Neural progenitor cell (in vitro differentiated cells): ENCODE measurements at regions not wholly inside any gene's neighbourhood (a gene's known extent, or its start where the extent isn't known, plus 50 kb on each side); places are given as distances from the start of the nearest gene placed in this dataset.

ENCODE experiments used
- EZH2 ChIP-seq: fragments of 200-600 bp; sonication (generic); IDR thresholded peaks from 2 replicates; pipeline ENCODE4 v1.6.1; 2017; ENCODE audit warnings: antibody characterized with exemption, mild to moderate bottlenecking, moderate library complexity
- TF ChIP-seq, protein P1 (sequence below): fragments of 200-600 bp; sonication (generic); IDR thresholded peaks from 2 replicates; pipeline ENCODE4 v1.5.1; 2017; ENCODE audit warnings: antibody characterized with exemption, mild to moderate bottlenecking

DNA sequence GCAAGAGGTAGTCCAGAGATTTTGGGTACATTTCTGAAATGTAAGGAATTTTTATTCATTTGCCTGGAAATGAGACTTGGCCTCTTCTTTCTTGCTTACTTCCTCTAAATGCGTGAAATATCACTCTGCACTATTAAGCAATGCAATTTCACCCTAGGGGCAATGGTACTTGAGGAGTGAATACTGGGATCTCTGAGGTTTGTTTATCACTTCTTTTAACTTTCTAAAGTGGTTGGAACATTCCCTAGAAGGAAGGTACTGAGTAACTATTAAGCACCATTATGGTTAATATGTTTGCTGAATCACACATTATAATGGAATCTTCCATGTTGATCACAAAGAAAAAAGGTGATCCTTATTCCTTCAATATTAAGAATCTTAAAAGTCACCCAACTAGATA, 120.9 kb upstream of the CAND1 start:
- TF ChIP-seq, protein P1, sequence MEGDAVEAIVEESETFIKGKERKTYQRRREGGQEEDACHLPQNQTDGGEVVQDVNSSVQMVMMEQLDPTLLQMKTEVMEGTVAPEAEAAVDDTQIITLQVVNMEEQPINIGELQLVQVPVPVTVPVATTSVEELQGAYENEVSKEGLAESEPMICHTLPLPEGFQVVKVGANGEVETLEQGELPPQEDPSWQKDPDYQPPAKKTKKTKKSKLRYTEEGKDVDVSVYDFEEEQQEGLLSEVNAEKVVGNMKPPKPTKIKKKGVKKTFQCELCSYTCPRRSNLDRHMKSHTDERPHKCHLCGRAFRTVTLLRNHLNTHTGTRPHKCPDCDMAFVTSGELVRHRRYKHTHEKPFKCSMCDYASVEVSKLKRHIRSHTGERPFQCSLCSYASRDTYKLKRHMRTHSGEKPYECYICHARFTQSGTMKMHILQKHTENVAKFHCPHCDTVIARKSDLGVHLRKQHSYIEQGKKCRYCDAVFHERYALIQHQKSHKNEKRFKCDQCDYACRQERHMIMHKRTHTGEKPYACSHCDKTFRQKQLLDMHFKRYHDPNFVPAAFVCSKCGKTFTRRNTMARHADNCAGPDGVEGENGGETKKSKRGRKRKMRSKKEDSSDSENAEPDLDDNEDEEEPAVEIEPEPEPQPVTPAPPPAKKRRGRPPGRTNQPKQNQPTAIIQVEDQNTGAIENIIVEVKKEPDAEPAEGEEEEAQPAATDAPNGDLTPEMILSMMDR: no peak
- no peak for TF ChIP-seq EZH2
